Neuronal stem cell (in vitro differentiated cells): ENCODE measurements at regions not wholly inside any gene's neighbourhood (a gene's known extent, or its start where the extent isn't known, plus 50 kb on each side); places are given as distances from the start of the nearest gene placed in this dataset.
A peak's percentile ranks its signal among the peaks of the same experiment; 100 is the strongest.

Experiments used
- DNase-seq: peaks from one replicate; pipeline ENCODE4 v3.0.0-alpha.2; 2013; ENCODE audit warnings: low spot score
- H2AFZ ChIP-seq: one replicate; pipeline ENCODE4 v1.6.1; 2013; ENCODE audit warnings: mild to moderate bottlenecking, low read length, inconsistent platforms
- H2AK5ac ChIP-seq: 2 replicates; pipeline ENCODE4 v1.6.1; 2013; ENCODE audit warnings: low read depth, mild to moderate bottlenecking, inconsistent platforms, low read length, moderate library complexity, mixed read lengths
- H2BK120ac ChIP-seq: 2 replicates; pipeline ENCODE4 v1.6.1; 2013; ENCODE audit warnings: low read depth, mild to moderate bottlenecking, inconsistent platforms, low read length, moderate library complexity, mixed read lengths
- H2BK12ac ChIP-seq: one replicate; pipeline ENCODE4 v1.6.1; 2013; ENCODE audit warnings: low read length, inconsistent platforms
- H2BK15ac ChIP-seq: 2 replicates; pipeline ENCODE4 v1.6.1; 2013; ENCODE audit warnings: mild to moderate bottlenecking, low read length, inconsistent platforms, mixed read lengths
- H2BK5ac ChIP-seq: one replicate; pipeline ENCODE4 v1.6.1; 2013; ENCODE audit warnings: inconsistent platforms, mild to moderate bottlenecking, low read length, moderate library complexity
- H3K14ac ChIP-seq: one replicate; pipeline ENCODE4 v1.6.1; 2013; ENCODE audit warnings: low read length, inconsistent platforms
- H3K18ac ChIP-seq: 2 replicates; pipeline ENCODE4 v1.6.1; 2013; ENCODE audit warnings: low read length, inconsistent platforms
- H3K23ac ChIP-seq: 2 replicates; pipeline ENCODE4 v1.6.1; 2013; ENCODE audit warnings: low read depth, mild to moderate bottlenecking, mixed read lengths, low read length, inconsistent platforms; ENCODE audit not compliant: poor library complexity
- H3K27ac ChIP-seq: replicated peaks from 3 replicates; pipeline ENCODE4 v1.5.1; 2013; ENCODE audit warnings: low read length, inconsistent platforms
- H3K27me3 ChIP-seq, 3 experiments: 2 replicates each; pipeline ENCODE4 v1.6.1; 2013; ENCODE audit warnings: low read length in 3 of 3, mild to moderate bottlenecking in 2 of 3, inconsistent platforms in 1 of 3, low read depth in 1 of 3, mixed read lengths in 1 of 3, moderate library complexity in 1 of 3; ENCODE audit not compliant: control insufficient read depth in 3 of 3, insufficient read depth in 3 of 3
- H3K36me3 ChIP-seq, 2 donors: replicated peaks in 1 of 2; 2 replicates each; pipeline ENCODE4 v1.6.1; 2013; ENCODE audit warnings: low read length in 2 of 2; ENCODE audit not compliant: control insufficient read depth in 2 of 2, insufficient read depth in 2 of 2
- H3K4ac ChIP-seq: 2 replicates; pipeline ENCODE4 v1.6.1; 2013; ENCODE audit warnings: inconsistent platforms, mild to moderate bottlenecking, low read length, moderate library complexity
- H3K4me1 ChIP-seq, 2 donors: 1 replicate in 1 of 2; 2 replicates in 1 of 2; pipeline ENCODE4 v1.6.1; 2013; ENCODE audit warnings: low read length in 2 of 2, low read depth in 1 of 2; ENCODE audit not compliant: control insufficient read depth in 2 of 2, insufficient read depth in 1 of 2
- H3K4me2 ChIP-seq: one replicate; pipeline ENCODE4 v1.6.1; 2013; ENCODE audit warnings: mild to moderate bottlenecking, low read length, inconsistent platforms; ENCODE audit not compliant: insufficient read depth, poor library complexity, severe bottlenecking
- H3K4me3 ChIP-seq, 2 donors: 2 replicates each; pipeline ENCODE4 v1.5.1; 2013; ENCODE audit warnings: low read length in 2 of 2, mild to moderate bottlenecking in 2 of 2, inconsistent platforms in 1 of 2, moderate library complexity in 1 of 2
- H3K79me1 ChIP-seq: one replicate; pipeline ENCODE4 v1.6.1; 2013; ENCODE audit warnings: low read depth, mild to moderate bottlenecking, inconsistent platforms, low read length, moderate library complexity
- H3K9ac ChIP-seq: one replicate; pipeline ENCODE4 v1.6.1; 2013; ENCODE audit warnings: mild to moderate bottlenecking, low read depth, low read length, inconsistent platforms; ENCODE audit not compliant: poor library complexity
- H3K9me3 ChIP-seq, 2 donors: replicated peaks in 1 of 2; 2 replicates each; pipeline versions ENCODE3 to v1.6.1; 2013; ENCODE audit warnings: low read length in 2 of 2, mild to moderate bottlenecking in 2 of 2, inconsistent platforms in 1 of 2, low read depth in 1 of 2, mixed read lengths in 1 of 2, moderate library complexity in 1 of 2; ENCODE audit not compliant: control insufficient read depth in 2 of 2, insufficient read depth in 1 of 2
- H4K8ac ChIP-seq: one replicate; pipeline ENCODE4 v1.6.1; 2013; ENCODE audit warnings: low read depth, mild to moderate bottlenecking, inconsistent platforms, low read length, moderate library complexity
- H4K91ac ChIP-seq: one replicate; pipeline ENCODE4 v1.6.1; 2013; ENCODE audit warnings: low read length, low read depth, mild to moderate bottlenecking, inconsistent platforms; ENCODE audit not compliant: poor library complexity
- WGBS, 2 donors: extraction: QIAGEN DNeasy Blood & Tissue Kit; methylation state at CpG; one replicate each; pipeline ENCODE4 v1.1.7; 2013; ENCODE audit warnings: missing lambda C conversion rate in 2 of 2, mixed read lengths in 1 of 2; ENCODE audit not compliant: insufficient read length in 2 of 2, insufficient replicate concordance in 1 of 2; ENCODE audit errors: extremely low coverage in 2 of 2; 5-methylcytosine and 5-hydroxymethylcytosine counted together

- Histone ChIP-seq H2BK12ac (no peak overlapping the region), H3K27me3 (no peaks in the 10 kb centered on the region), H3K4me2 (no peak overlapping the region), H3K23ac (no peak overlapping the region), H2AK5ac (no peak overlapping the region), H3K4ac (no peak overlapping the region), H3K4me1 (no peaks in the 10 kb centered on the region), H3K79me1 (no peaks in the 10 kb centered on the region), H3K9ac (no peak overlapping the region), H2AFZ (no peak overlapping the region), H3K14ac (no peak overlapping the region), H4K8ac (no peak overlapping the region), H3K18ac (no peak overlapping the region), H3K36me3 (no peaks in the 10 kb centered on the region), H4K91ac (no peak overlapping the region), H2BK5ac (no peak overlapping the region), H3K4me3 (no peak overlapping the region), H3K27ac (no peak overlapping the region), H2BK120ac (no peak overlapping the region), H2BK15ac (no peak overlapping the region), H3K9me3 (peaks cover 0 to 10% of the 10 kb centered on the region in 2 donors)
- DNase-seq, result no peak
- WGBS, 2 donors, result no CpG with 5 or more reads among the region's 2 CpGs
Observed at GRCh38 chr12:38110026-38110699, 206.4 kb upstream of the ALG10B start.

- H3K9ac ChIP-seq, result no peak overlapping the region
- no peaks in the 10 kb centered on the region for H3K27me3 ChIP-seq
- no peak overlapping the region for H2AFZ ChIP-seq
- H3K36me3 ChIP-seq, result no peaks in the 10 kb centered on the region
- no peaks in the 10 kb centered on the region for H3K4me1 ChIP-seq
- H3K4me3 ChIP-seq, result no peak overlapping the region
- H3K14ac ChIP-seq, result no peak overlapping the region
- no peak overlapping the region for H4K91ac ChIP-seq
- no peak overlapping the region for H3K23ac ChIP-seq
- H3K9me3 ChIP-seq, result peaks cover 0 to 20% of the 10 kb centered on the region in 2 donors
- WGBS, 2 donors, result no CpG with 5 or more reads among the region's 5 CpGs
- no peak overlapping the region for H2BK120ac ChIP-seq
- no peak overlapping the region for H2BK5ac ChIP-seq
- H3K27ac ChIP-seq, result no peak overlapping the region
- no peaks in the 10 kb centered on the region for H3K79me1 ChIP-seq
- no peak overlapping the region for H2BK12ac ChIP-seq
- H3K4me2 ChIP-seq, result no peak overlapping the region
- no peak overlapping the region for H4K8ac ChIP-seq
- no peak overlapping the region for H3K18ac ChIP-seq
- H2AK5ac ChIP-seq, result no peak overlapping the region
- no peak overlapping the region for H3K4ac ChIP-seq
- H2BK15ac ChIP-seq, result no peak overlapping the region
- no peak for DNase-seq
Observed at GRCh38 chr12:38113991-38114390, 202.6 kb upstream of the ALG10B start.

DNA sequence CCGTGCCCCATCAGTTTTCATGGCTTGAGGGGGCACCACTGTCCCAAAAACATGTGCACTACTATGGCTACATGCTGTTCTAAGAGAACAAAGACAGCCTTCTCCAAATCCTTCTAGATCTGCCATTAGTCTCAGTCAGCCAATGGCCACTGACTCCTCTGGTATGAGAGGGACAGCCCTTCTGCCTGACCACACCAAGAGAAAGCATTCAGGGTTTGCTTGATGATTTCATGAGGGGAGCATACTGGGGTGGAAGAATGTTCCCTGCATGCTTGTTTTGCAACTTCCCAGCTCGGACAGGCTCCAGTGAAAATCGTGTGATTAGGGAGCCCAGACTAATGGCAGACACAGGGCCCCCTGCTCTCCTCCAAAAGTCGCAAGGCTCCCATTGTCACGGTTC, 199.6 kb upstream of the ALG10B start:
- DNase-seq, result no peak
- Histone ChIP-seq H3K4ac (no peak overlapping the region), H3K27ac (no peak overlapping the region), H3K4me3 (no peak overlapping the region), H3K36me3 (no peaks in the 10 kb centered on the region), H3K79me1 (no peaks in the 10 kb centered on the region), H3K9ac (no peak overlapping the region), H2BK12ac (no peak overlapping the region), H2AFZ (no peak overlapping the region), H2BK15ac (no peak overlapping the region), H4K8ac (no peak overlapping the region), H2BK5ac (no peak overlapping the region), H3K9me3 (peaks cover 0 to 26% of the 10 kb centered on the region in 2 donors), H3K4me1 (no peaks in the 10 kb centered on the region), H2BK120ac (no peak overlapping the region), H3K27me3 (no peaks in the 10 kb centered on the region), H3K23ac (no peak overlapping the region), H3K18ac (no peak overlapping the region), H3K4me2 (no peak overlapping the region), H3K14ac (no peak overlapping the region), H4K91ac (no peak overlapping the region), H2AK5ac (no peak overlapping the region)
- no CpG with 5 or more reads among the region's 5 CpGs for WGBS, 2 donors

DNA sequence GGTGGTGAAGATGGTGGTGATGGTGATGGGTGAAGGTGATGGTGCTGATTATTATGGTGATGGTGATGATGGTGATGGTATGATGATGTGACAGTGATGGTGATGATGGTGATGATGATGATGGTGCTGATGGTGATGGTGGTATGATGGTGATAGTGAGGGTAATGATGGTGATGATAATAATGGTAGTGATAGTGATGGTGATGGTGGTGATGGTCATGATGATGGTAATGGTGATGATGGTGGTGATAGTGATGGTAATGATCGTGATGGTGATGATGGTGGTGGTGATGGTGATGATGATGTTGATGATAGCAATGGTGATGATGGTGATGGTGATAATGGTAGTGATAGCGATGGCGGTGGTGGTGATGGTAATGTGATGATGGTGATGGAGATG, 197.9 kb upstream of the ALG10B start:
- no peak overlapping the region for H2AK5ac ChIP-seq
- H3K36me3 ChIP-seq, result no peaks in the 10 kb centered on the region
- no peak overlapping the region for H2AFZ ChIP-seq
- H3K27me3 ChIP-seq, result no peaks in the 10 kb centered on the region
- H3K4me2 ChIP-seq, result no peak overlapping the region
- peak overlapping the region in 1 of 2 donors; percentile 37 for H3K4me3 ChIP-seq
- H2BK5ac ChIP-seq, result no peak overlapping the region
- no peak overlapping the region for H2BK15ac ChIP-seq
- H3K4me1 ChIP-seq, result no peaks in the 10 kb centered on the region
- H3K27ac ChIP-seq, result no peak overlapping the region
- H2BK120ac ChIP-seq, result no peak overlapping the region
- no peak overlapping the region for H4K8ac ChIP-seq
- DNase-seq, result no peak
- no peak overlapping the region for H3K18ac ChIP-seq
- H3K9me3 ChIP-seq, result peaks cover 0 to 26% of the 10 kb centered on the region in 2 donors
- no peaks in the 10 kb centered on the region for H3K79me1 ChIP-seq
- H4K91ac ChIP-seq, result no peak overlapping the region
- no peak overlapping the region for H3K23ac ChIP-seq
- H3K9ac ChIP-seq, result peak overlapping the region; percentile 82
- no CpG with 5 or more reads among the region's 3 CpGs for WGBS, 2 donors
- no peak overlapping the region for H2BK12ac ChIP-seq
- H3K14ac ChIP-seq, result no peak overlapping the region
- H3K4ac ChIP-seq, result no peak overlapping the region
